ENCODE measurements at regions not wholly inside any gene's neighbourhood (a gene's known extent, or its start where the extent isn't known, plus 50 kb on each side); places are given as distances from the start of the nearest gene placed in this dataset.

DNA sequence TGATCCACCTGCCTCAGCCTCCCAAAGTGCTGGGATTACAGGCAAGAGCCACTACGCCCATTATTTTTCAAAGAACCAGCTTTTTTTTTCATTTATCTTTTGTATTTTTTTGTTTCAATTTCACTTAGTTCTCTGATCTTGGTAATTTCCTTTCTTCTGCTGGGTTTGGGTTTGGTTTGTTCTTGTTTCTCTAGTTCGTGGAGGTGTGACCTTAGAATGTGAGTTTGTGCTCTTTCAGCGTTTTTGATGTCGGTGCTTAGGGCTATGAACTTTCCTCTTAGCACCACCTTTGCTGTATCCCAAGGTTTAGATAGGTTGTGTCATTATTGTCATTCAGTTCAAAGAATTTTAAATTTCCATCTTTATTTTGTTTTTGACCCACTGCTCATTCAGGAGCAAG is 86.7 kb upstream of the MSTN start:
- TF ChIP-seq, protein P1, sequence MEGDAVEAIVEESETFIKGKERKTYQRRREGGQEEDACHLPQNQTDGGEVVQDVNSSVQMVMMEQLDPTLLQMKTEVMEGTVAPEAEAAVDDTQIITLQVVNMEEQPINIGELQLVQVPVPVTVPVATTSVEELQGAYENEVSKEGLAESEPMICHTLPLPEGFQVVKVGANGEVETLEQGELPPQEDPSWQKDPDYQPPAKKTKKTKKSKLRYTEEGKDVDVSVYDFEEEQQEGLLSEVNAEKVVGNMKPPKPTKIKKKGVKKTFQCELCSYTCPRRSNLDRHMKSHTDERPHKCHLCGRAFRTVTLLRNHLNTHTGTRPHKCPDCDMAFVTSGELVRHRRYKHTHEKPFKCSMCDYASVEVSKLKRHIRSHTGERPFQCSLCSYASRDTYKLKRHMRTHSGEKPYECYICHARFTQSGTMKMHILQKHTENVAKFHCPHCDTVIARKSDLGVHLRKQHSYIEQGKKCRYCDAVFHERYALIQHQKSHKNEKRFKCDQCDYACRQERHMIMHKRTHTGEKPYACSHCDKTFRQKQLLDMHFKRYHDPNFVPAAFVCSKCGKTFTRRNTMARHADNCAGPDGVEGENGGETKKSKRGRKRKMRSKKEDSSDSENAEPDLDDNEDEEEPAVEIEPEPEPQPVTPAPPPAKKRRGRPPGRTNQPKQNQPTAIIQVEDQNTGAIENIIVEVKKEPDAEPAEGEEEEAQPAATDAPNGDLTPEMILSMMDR (IDR thresholded peaks at IDR 0.05), result no peak
- TF ChIP-seq POLR2A (IDR thresholded peaks at IDR 0.05), result no peak
